Hepatocyte (in vitro differentiated cells): ENCODE measurements at regions not wholly inside any gene's neighbourhood (a gene's known extent, or its start where the extent isn't known, plus 50 kb on each side); places are given as distances from the start of the nearest gene placed in this dataset. TPM values are rescaled to one million over a fixed set of nuclear protein-coding genes. Genes with fewer than 3 reads are reported as not detected.

Experiments used
- DNase-seq: peaks from one replicate; pipeline ENCODE4 v3.0.0-alpha.2; 2016; ENCODE audit warnings: low spot score
- H2AFZ ChIP-seq: fragments of 200-600 bp; sonication (generic); 2 replicates; pipeline ENCODE4 v1.6.0; 2016; ENCODE audit warnings: antibody characterized with exemption, mild to moderate bottlenecking
- H3K27ac ChIP-seq: fragments of 200-600 bp; sonication (generic); 2 replicates; pipeline ENCODE4 v1.5.1; 2016; ENCODE audit warnings: mild to moderate bottlenecking
- H3K27me3 ChIP-seq: fragments of 200-600 bp; sonication (generic); 2 replicates; pipeline ENCODE4 v1.6.1; 2016
- H3K36me3 ChIP-seq: fragments of 200-600 bp; sonication (generic); replicated peaks from 2 replicates; pipeline ENCODE4 v1.5.1; 2016; ENCODE audit warnings: low read depth; ENCODE audit not compliant: insufficient read depth
- H3K4me1 ChIP-seq: fragments of 200-600 bp; sonication (generic); 2 replicates; pipeline ENCODE4 v1.5.1; 2016; ENCODE audit warnings: mild to moderate bottlenecking, moderate library complexity; ENCODE audit not compliant: insufficient read depth
- H3K4me2 ChIP-seq: fragments of 200-600 bp; sonication (generic); 2 replicates; pipeline ENCODE4 v1.6.0; 2016
- H3K4me3 ChIP-seq: fragments of 200-600 bp; sonication (generic); 2 replicates; pipeline ENCODE4 v1.5.1; 2016; ENCODE audit warnings: mild to moderate bottlenecking
- H3K79me2 ChIP-seq: fragments of 200-600 bp; sonication (generic); 2 replicates; pipeline ENCODE4 v1.6.0; 2017; ENCODE audit warnings: mild to moderate bottlenecking
- H3K9me2 ChIP-seq: fragments of 200-600 bp; sonication (generic); replicated peaks from 2 replicates; pipeline ENCODE4 v1.6.0; 2017; ENCODE audit warnings: mild to moderate bottlenecking; ENCODE audit not compliant: insufficient read depth
- H3K9me3 ChIP-seq: fragments of 200-600 bp; sonication (generic); 2 replicates; pipeline ENCODE4 v1.5.1; 2016; ENCODE audit warnings: low read depth, mild to moderate bottlenecking
- H4K20me1 ChIP-seq: fragments of 200-600 bp; sonication (generic); 2 replicates; pipeline ENCODE4 v1.6.0; 2016; ENCODE audit warnings: mild to moderate bottlenecking; ENCODE audit not compliant: insufficient read depth, poor library complexity, severe bottlenecking
- EZH2 ChIP-seq: fragments of 200-600 bp; sonication (generic); IDR thresholded peaks from 2 replicates; pipeline ENCODE4 v1.6.1; 2016; ENCODE audit warnings: antibody characterized with exemption, mild to moderate bottlenecking, borderline replicate concordance
- EZH2phosphoT487 ChIP-seq: fragments of 200-600 bp; sonication (generic); IDR thresholded peaks from one replicate; pipeline ENCODE4 v1.6.1; 2018; ENCODE audit warnings: antibody characterized with exemption, mild to moderate bottlenecking, low read depth, moderate library complexity; ENCODE audit not compliant: unreplicated experiment, severe bottlenecking
- WGBS: methylation state at CpG from one replicate; pipeline ENCODE4 v1.1.6; 2016; ENCODE audit warnings: low lambda C conversion rate; ENCODE audit errors: missing lambda C conversion rate; 5-methylcytosine and 5-hydroxymethylcytosine counted together
- small RNA-seq: library from RNA; depleted of rRNA; stranded (forward); fragments of <200 nt; gene quantifications from one replicate; pipeline ENCODE3, GENCODE V24; 2014
- TF ChIP-seq, protein P1 (sequence below): fragments of 200-600 bp; sonication (generic); IDR thresholded peaks from 2 replicates; pipeline ENCODE4 v1.5.1; 2016; ENCODE audit warnings: antibody characterized with exemption, mild to moderate bottlenecking; ENCODE audit not compliant: poor library complexity

DNA sequence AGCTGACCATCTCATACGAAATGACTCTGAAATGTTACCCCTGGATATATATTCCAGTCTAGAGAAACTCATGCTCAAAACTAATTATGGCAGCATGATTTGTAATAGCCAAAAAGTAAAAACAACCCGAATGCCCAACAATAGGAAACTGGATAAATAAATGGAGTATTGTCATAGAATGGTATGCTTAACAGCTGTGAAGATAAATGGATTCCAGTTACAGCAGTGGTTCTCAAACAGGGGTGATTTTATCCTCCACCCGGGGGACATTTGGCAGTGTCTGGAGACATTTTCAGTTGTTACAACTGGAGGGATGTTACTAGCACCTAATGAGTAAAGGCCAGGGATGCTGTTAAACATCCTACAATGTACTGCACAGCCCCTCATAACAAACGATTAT is 52.3 kb upstream of the PIAS1 start:
- H3K4me3 ChIP-seq: no peak overlapping the region
- H3K9me2 ChIP-seq: no peaks in the 10 kb centered on the region
- no peak overlapping the region for H3K27ac ChIP-seq
- TF ChIP-seq, protein P1, sequence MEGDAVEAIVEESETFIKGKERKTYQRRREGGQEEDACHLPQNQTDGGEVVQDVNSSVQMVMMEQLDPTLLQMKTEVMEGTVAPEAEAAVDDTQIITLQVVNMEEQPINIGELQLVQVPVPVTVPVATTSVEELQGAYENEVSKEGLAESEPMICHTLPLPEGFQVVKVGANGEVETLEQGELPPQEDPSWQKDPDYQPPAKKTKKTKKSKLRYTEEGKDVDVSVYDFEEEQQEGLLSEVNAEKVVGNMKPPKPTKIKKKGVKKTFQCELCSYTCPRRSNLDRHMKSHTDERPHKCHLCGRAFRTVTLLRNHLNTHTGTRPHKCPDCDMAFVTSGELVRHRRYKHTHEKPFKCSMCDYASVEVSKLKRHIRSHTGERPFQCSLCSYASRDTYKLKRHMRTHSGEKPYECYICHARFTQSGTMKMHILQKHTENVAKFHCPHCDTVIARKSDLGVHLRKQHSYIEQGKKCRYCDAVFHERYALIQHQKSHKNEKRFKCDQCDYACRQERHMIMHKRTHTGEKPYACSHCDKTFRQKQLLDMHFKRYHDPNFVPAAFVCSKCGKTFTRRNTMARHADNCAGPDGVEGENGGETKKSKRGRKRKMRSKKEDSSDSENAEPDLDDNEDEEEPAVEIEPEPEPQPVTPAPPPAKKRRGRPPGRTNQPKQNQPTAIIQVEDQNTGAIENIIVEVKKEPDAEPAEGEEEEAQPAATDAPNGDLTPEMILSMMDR: no peak
- TF ChIP-seq EZH2: no peak
- no peak for TF ChIP-seq EZH2phosphoT487
- no peak overlapping the region for H3K4me2 ChIP-seq
- no peaks in the 10 kb centered on the region for H3K9me3 ChIP-seq
- H2AFZ ChIP-seq: no peak overlapping the region
- H3K27me3 ChIP-seq: no peaks in the 10 kb centered on the region
- no peaks in the 10 kb centered on the region for H4K20me1 ChIP-seq
- DNase-seq: no peak
- H3K79me2 ChIP-seq: no peaks in the 10 kb centered on the region
- H3K4me1 ChIP-seq: peaks cover 4% of the 10 kb centered on the region
- H3K36me3 ChIP-seq: no peaks in the 10 kb centered on the region
- 77% methylated on average over 4 of the region's 4 CpGs for whole genome bisulfite sequencing

DNA sequence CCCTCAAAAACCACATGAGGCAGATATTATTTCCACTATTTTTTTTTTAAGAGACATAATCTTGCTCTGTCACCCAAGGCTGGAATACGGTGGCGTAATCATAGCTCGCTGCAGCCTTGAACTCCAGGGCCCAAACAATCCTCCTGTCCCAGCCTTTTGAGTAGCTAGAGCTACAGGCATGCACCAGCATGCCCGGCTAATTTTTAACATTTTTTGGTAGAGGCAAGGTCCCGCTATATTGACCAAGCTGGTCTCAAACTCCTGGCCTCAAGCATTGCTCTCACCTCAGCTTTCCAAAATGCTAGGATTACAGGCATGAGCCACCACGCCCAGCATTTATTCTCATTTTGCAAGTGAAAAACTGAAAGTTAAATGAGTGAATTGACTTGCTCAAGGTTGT is 50.8 kb upstream of the PIAS1 start:
- TF ChIP-seq, protein P1: no peak
- TF ChIP-seq EZH2phosphoT487: no peak
- TF ChIP-seq EZH2: no peak
- no peak for DNase-seq
- Histone ChIP-seq H3K27me3 (no peaks in the 10 kb centered on the region), H3K9me2 (no peaks in the 10 kb centered on the region), H3K79me2 (no peaks in the 10 kb centered on the region), H3K4me2 (no peak overlapping the region), H3K27ac (no peak overlapping the region), H2AFZ (no peak overlapping the region), H3K4me1 (peaks cover 4% of the 10 kb centered on the region), H3K9me3 (no peaks in the 10 kb centered on the region), H4K20me1 (no peaks in the 10 kb centered on the region), H3K4me3 (no peak overlapping the region), H3K36me3 (no peaks in the 10 kb centered on the region)
- 97% methylated on average over 6 of the region's 6 CpGs for WGBS

Small RNA genes in the stretch of these regions (small RNA-seq; reads per million reads assigned to genes)
- not detected for gene AC022254.1
